NCI-H748 (cell line): ENCODE measurements at regions not wholly inside any gene's neighbourhood (a gene's known extent, or its start where the extent isn't known, plus 50 kb on each side); places are given as distances from the start of the nearest gene placed in this dataset.

Experiments used
- DNase-seq: peaks from one replicate; lab custom pipeline; 2025; ENCODE audit not compliant: unreplicated experiment; lab: John Stamatoyannopoulos, UW

DNA sequence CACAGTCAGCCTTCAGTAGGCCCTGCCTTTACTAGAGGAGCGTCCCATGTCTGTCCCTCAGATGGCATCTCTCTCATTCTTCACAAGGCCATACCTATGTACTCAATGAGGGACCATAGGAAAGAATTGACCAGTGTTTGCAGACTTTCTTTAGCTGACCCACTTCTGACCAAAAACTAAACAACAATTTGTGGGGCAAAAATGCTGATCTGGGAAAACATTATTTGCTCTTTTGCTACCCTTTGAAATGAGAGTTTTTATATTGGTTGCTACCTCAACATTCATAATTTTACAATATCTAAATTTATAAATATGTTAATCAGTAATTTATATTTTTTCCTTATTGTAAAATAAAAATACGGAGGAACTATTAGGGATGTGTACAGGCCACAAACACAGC lies 539.4 kb upstream of the GJE1 start:
- DNase-seq, result no peak

DNA sequence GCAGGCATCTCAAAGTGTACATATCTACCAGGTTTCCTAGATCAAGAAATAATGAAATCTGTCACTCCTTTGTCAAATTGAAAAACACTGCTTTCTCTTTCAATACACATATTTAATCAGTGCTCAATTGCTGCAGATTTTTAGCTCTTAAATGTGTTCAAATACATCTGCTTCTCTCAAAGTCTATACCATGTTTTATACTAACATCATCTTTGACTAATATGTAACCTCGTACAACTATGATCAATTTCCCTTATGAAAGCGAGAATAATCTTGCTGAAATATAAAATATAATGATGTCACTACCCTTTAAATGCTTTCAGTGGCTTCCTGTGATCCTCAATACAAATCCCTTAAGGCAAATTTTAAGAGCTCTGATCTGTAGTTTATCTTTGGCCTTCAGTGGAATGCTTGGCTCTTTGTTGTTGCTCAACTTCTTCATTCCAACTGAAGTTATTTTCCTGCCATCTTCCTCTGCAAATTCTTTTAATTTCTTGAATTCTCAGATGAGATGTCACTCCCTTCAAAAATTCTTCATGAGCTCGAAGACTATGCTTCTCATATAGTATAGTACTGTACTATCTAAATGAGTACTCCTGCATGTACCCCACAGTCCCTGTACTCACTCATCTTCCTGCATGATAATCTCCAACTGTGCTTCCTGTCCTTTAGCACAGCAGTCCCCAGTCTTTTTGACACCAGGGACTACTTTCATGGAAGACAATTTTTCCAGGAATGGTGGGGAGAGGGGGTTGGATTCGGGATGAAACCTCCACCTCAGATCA lies 545.1 kb upstream of the GJE1 start:
- no peak for DNase-seq

DNA sequence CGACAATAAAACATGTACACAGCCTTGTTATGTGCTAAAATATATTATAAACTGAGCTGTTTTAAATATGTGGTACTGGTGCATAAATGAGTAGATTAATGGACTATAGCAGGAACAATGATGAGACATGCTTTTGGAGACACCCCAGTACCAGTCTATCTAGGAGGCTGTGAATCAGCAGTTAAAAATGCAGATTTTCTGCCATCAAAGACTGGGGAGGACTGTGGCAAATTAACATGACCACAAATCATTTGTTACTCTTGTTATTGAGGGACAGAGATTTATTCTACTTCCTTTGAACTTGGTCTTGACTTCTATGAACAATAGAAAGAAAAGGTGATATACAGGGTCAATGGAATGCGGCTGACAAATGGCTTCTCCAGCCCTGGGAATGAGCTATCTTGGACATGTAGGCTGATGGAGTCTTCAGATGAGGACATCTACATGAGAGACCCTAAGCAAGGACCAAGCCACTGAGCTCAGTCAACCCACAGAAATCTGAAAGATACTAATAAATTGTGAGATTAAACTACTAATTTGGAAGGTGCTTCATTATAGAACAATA lies 551.7 kb upstream of the GJE1 start:
- DNase-seq, result no peak

DNA sequence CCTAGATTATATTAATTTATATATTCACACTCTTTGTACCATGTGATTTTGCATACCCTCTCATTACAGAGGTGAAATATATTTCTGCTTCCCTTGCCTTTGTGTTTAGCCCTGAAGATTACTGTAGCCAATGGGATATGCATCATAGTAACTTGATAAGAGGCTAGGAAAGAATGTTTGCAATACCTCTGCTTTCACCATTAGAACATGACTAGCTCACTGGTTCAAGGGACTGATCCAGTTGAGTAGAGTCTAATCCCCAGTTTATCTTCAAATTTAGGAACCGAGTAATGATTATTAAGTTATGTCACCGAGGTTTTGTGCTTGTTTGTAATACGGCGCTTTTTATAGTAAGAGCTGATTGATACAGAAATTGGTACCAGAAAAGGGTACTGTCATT lies 552.6 kb upstream of the GJE1 start:
- no peak for DNase-seq

DNA sequence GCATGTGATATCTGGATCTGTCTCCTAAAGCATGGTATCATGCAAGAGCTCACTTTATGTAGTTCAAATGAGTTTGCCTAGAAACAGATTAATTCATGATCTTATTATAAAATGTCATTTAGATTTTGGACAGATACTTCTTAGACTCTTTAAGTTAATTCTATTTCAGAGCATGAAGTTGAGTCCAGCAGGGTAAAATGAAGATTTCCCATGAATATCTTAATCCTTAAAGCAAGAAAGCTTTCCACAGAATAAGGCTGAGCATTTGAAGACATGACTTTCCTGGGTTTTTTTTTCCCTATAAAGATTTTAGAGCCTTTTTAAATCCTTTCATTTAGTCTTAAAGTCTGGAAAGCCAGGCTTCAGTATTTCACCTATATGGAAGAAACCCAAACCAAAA lies 556.0 kb upstream of the GJE1 start:
- DNase-seq, result no peak

DNA sequence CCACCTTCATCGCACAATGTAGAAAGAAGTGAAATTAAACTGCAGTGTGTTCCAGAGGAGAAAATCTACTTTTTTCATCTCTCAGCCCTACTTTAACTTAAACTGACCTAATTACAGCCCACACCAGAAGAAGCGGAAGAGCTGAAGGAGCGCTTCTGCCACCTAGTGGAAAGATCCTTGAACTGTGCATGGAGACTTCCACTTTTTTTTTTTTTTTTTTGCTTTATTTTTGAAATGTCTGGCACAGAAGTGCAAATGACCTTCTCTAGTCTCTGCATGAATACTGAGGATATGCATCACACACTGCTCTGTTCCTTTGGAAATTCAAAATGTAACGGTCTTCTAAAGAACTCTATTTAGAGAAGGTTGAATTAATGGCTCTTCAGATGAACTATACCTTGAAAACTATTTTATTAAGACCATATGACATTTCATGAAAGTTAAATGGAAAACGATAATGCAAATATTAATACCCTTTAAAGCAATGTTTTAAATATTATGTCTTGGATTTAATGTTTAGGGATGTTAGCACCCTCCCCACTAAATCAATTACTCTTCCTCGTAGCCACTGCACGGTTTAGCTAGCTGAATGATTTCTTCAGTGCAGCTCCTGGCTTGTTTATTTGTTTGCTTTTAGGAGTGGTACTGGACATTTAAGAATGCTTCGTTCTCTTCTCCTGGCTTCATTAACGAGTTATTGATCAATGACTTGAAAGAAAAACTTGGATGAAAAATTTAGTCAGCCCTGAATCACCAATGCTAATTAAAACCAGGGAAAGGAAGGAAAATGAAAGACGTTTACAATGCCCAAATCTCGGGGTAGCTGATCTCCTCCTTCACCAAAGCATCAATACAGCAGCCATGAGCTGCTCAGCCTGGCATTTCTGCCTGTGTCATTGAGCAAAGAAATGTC lies 569.6 kb upstream of the GJE1 start:
- DNase-seq, result peak; percentile 88

DNA sequence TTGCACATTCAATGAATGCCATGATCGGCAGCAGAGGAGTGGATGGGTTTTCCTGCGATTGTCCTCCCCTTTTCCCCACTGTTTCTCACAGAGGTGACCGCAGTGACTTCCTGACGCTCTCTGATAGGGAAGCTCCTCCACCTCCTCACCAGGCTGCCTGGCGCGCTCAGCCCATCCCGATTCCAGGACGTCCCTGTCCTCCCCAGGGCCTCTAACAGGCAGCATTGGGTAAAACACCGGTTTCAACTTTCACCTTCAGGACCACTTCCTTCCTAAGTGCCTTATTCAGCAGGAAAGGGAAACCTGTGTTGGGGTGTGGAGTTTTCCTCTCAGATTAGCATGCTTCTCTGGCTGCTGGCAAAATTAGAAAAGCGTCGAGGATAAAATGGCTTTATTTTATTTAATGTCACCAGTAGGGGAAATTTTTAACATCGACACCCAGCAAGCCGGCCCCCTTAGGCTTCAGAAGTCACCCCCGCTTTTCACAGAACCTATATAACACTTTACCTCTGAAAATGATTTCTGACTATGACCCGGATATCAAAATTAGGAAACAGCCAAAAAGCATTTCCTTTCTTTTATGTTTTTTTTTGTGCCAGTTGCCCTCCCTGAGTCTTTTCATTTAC lies 570.4 kb upstream of the GJE1 start:
- DNase-seq, result peak; percentile 93

DNA sequence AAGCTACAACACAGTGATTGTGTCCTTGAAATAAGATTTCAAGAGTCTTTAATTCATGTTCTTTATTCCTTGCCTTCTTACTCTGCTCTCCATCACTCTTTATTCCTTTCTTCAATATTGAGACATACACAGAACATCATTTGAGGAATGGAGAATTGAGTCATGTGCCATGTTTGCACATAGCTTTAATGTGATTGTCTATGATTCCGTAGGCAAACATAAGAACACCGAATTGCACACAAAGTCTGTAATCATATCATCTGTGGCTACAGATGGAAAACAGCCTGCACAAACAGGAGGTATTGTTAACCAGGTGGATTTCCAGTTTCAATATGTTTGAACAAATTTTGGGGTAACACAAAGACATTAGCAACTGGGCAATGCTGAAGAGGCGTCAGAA lies 571.6 kb upstream of the GJE1 start:
- peak; percentile 93 for DNase-seq

DNA sequence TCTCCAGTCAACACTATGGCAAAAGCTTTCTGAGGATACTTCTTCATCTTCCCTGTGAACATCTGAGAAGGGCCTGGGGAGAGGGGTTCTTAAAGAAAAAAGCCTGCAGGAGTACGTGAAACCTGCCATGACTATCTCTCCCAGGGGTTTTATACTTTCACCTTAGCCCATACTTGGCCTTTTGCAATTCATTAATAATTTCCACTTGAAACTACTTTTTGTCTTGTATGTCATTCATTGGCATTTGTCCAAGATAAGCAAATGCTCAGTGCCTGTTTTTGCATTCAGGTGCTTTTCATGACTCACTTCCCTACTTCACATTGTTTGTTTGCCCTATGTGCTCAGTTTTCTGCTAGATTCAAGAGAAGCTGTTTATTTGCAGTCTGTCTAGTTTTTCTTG lies 580.3 kb upstream of the GJE1 start:
- DNase-seq, result peak; percentile 97

DNA sequence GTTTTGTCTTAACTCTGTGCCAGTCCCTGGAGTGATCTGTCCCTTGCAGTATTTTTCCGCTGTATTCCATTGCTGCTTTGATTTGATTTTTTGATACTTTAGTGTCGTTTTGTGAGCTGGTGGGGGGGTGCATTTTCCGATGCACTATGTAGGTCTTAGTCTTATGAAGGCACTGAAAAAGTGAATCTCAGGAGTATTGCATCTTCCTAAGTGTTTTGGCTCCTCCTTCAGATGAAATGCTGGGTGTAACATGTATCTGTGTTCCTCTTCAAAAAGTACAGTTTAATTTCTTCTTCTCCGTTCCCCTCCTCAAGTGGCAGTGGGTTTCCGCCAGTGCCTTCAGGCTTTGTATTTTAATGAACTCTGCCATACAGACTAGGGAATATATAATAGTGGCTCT lies 580.7 kb upstream of the GJE1 start:
- peak; percentile 74 for DNase-seq

DNA sequence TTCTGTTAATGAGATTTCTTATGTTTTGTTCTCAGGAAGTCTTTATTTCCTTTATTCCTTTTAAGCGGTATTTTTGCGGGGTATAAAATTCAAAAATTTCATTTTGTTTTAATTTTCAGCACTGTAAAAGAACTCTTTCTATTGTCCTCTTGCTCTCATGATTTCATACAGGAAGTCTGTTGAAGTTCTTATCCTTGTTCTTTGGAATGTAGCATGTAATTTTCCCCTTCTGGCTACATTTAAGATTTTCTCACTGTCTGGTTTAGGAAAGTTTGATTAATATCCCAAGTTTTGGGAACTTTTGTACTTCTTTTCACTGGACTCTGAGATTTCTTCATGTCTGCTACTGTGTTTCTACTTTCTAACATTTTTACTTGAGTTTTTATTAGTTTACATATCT lies 581.4 kb upstream of the GJE1 start:
- DNase-seq, result no peak

DNA sequence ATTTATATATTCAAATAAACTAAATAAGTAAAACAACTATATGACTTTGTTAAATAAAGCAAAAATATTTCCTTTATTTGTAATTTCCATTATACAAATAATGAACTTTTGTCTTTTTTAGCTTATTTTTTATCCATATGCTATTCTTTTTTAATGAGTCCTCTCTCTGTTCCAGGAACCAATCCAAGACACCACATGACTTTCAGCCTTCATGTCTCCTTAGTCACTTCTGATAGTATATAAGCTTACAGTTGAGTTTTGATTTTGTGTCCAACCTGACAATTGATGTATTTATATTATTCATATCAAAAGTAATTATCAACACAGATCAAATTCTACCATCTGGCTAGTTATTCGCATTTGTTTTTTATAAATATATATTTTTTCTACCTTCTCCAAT lies 582.3 kb upstream of the GJE1 start:
- DNase-seq, result no peak

DNA sequence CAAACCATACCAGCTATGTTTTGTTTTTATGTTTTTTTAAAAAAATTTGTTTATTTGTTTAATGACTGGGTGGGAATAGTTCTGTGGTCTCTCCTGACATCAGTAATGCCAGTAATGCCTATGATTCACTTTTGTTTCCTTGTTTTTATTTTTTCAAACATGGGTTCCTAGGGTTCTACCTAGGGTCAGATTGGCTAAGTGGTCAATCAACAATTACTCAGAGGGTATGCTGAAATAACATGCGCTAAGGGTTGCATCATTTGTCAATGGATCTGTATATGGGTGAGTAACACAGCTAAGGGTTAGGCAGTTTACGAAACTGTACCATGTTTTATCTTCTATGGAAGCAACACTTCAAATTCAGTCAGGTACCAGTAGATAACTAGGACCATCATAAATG lies 583.8 kb upstream of the GJE1 start:
- DNase-seq, result no peak

DNA sequence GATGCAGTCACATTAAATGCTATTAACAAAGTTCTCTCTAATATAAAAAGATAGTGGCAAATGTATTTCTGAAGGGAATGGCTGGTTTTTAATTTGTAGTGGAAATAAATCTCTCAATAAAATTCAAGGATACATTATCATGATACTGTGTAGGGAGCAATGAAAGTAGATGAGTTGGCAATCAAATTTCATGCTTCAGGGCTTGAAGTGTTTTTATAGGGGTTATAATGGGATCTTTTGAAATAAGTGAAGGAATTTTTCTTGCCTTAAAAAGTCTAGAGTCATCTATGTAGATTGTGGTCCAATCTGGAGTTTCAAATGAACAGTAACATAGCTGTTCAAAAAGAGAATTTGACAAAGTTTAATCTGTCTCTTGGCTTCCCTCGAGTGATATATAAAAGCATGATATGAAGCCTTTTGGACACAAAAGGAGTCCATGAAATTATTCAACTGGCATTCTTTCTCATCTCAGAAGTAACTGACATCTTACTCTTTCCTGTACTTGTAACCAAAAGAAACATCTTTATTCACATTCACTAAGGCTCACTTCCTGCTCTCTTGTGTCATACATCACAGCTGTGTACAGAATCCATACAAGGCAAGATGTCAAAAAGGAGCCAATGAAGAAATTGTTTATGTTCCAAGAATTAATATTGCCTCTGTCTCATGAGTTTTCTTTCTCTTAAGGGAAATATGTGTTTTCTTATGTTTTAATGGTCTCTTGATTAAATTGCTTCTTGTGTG lies 591.0 kb upstream of the GJE1 start:
- no peak for DNase-seq

DNA sequence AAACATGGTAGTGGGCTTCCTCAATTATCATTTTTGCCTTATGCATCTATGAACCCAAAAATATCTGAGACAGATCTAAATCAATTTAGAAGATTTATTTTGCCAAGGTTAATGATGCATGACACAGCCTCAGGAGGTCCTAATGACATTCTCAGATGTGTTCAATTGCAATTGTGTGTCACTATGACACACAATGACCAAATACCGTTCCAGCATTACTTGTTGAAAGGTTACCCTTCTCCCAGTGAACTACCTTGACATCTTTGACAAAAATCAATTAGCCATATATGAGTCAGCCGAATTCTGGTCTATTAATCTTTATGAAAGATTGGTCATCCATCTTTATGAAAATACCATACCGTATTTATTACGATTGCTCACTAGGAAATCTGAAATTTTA lies 592.5 kb upstream of the GJE1 start:
- DNase-seq, result peak; percentile 85

DNA sequence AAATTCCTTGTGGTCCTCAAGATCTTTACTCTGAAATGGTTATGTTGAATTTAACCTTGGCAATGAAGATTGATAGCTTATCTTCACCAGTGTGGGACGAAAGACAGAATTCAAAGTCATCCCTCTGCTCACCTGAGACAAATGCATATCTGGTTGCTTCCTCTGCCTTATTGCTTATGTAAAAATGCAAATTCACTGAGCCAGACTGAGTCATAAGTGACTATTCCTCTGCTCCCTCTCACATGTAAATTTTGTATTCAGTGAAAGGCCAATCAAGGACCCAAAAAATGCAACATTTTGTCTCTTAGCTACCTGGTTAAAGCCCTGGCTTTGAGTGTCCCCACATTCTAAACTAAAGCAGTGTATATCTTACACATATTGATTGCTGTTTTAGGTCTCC lies 593.1 kb upstream of the GJE1 start:
- peak; percentile 50 for DNase-seq

DNA sequence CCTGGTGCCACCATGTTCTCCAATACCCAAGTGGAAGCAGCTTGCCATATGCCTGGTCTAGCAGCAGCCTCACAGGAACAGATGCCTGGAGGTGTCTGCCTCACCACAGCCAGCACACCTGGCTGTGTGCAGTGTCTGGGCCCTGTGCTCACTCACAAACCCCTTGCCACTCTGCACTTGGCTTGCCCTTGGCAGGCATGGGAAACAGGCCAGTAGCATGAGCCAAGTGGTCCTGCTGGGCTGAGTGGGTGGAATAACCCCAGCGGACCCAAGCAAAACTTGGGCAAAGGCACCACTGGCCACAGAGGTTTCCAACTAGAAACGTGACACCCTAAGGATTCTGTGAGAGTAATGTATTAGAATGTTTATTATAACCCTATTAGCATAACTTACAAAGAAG lies 600.5 kb upstream of the GJE1 start:
- DNase-seq, result no peak

DNA sequence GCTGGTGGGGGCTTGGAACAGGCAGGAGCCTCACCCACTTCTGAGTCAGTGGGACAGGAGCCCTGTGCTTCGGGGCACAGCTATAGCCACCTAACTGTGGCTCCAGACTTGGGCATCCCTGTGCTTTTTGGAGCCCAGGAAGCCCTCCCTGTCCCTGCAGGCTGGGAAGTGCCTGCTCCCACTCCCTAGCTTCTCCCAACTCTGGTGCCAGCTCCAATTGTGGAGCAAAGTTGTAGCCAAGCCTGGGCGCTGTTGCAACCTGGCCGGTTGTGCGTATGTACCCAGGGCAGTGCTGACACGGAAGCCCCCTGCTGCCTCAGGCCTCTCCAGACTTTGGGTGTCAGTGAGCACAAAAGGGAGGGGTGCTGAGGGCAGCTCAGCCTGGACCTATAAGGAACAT lies 601.7 kb upstream of the GJE1 start:
- no peak for DNase-seq

DNA sequence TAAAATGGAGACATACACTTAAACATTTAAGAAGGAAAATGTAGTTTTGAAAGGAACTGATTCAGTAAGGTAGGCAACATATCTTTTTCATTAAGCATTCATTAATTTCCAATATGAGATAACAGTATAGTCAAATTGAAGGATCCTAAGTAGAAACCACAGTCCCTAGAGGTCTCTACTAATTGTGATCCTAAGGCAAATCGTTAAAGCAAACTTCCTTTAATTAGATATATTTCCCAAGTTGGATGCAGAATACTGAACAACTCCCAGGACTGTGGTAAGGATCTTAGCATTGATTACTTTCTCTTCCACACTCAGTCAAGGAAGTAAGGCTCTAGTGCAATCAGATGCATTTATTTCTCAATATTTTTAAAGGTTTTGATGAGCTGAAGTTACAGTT lies 604.1 kb upstream of the GJE1 start:
- no peak for DNase-seq

DNA sequence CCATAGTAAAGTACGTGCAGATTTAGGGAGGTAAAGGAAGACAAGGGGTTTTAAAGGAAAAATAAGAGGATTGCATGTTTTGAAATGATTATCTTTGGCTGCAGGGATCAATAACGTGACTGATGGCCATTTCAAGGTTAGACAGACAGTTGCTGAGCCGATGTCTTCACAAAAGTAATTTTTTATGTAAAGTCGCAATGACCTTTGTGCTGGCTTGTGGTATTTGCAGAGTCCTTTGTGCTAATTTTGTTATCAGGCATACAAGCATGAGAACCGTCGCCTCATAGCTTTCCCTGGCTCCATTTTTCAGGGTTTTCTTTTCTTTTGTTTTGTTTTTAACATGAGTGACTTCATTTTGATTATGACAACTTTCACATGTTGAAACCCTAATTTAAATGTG lies 605.7 kb upstream of the GJE1 start:
- no peak for DNase-seq

DNA sequence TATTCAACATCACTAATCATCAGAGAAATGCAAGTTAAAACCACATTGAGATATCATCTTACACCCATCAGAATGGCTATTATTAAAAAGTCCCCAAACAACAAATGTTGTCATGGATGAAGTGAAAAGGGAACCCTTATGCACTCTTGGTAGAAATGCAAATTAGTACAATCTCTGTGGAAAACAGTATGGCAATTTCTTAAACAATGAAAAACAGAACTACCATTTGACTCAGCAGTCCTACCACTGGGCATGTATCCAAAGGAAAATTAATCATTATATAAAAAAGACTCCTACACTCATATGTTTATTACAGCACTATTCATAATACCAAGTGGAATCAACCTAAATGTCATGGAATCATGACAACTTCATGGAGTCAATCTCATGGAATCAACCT lies 611.3 kb upstream of the GJE1 start:
- DNase-seq, result no peak
